SK-N-SH treated with all-trans-retinoic acid at 6 μM for 48 hours (cell line): ENCODE measurements at regions not wholly inside any gene's neighbourhood (a gene's known extent, or its start where the extent isn't known, plus 50 kb on each side); places are given as distances from the start of the nearest gene placed in this dataset.
"Not testable (repeated sequence)": the region's sequence is repeated elsewhere in the genome, so short reads cannot be mapped to it uniquely, and the experiment has no call there.

ENCODE experiments used
- ATAC-seq: fragments of 200-7000 bp; cut with Tn5 transposase; 3 replicates; pipeline ENCODE4 v1.9.1; 2020; ENCODE audit warnings: mild to moderate bottlenecking, moderate library complexity
- ARNTL ChIP-seq: fragments of 450-650 bp; formaldehyde crosslinking; IDR thresholded peaks from 2 replicates; pipeline ENCODE4 v1.5.0; 2020; ENCODE audit warnings: low read depth, mild to moderate bottlenecking, moderate library complexity, borderline replicate concordance
- BACH2 ChIP-seq: fragments of 250-450 bp; sonication (Bioruptor Pico); IDR thresholded peaks from 2 replicates; pipeline ENCODE4 v1.9.0; 2021; ENCODE audit warnings: mild to moderate bottlenecking, borderline replicate concordance
- CREB5 ChIP-seq: fragments of 250-450 bp; sonication (Bioruptor Pico); IDR thresholded peaks from 2 replicates; pipeline ENCODE4 v1.5.1; 2020; ENCODE audit warnings: low read depth, mild to moderate bottlenecking, moderate library complexity
- CSRNP3 ChIP-seq: fragments of 250-450 bp; sonication (Bioruptor Pico); IDR thresholded peaks from 2 replicates; pipeline ENCODE4 v1.5.1; 2021; ENCODE audit warnings: mild to moderate bottlenecking, moderate library complexity
- ESRRG ChIP-seq: fragments of 250-450 bp; sonication (Bioruptor Pico); IDR thresholded peaks from 2 replicates; pipeline ENCODE4 v1.6.1; 2021; ENCODE audit warnings: mild to moderate bottlenecking
- GLIS3 ChIP-seq: fragments of 250-450 bp; sonication (Bioruptor Pico); IDR thresholded peaks from 2 replicates; pipeline ENCODE4 v1.5.0; 2020; ENCODE audit warnings: mild to moderate bottlenecking, moderate library complexity
- ISL1 ChIP-seq: fragments of 250-450 bp; sonication (Bioruptor Pico); IDR thresholded peaks from 2 replicates; pipeline ENCODE4 v2.1.2; 2022; ENCODE audit warnings: mild to moderate bottlenecking, moderate library complexity
- OSR1 ChIP-seq: fragments of 250-450 bp; sonication (Bioruptor Pico); IDR thresholded peaks from 2 replicates; pipeline ENCODE4 v1.8.0; 2022; ENCODE audit warnings: moderate library complexity, mild to moderate bottlenecking, inconsistent platforms
- PATZ1 ChIP-seq: fragments of 250-450 bp; sonication (Bioruptor Pico); IDR thresholded peaks from 2 replicates; pipeline ENCODE4 v1.8.0; 2020; ENCODE audit warnings: mild to moderate bottlenecking, moderate library complexity, borderline replicate concordance
- POU6F1 ChIP-seq: fragments of 250-450 bp; sonication (Bioruptor Pico); IDR thresholded peaks from 2 replicates; pipeline ENCODE4 v1.8.0; 2021; ENCODE audit warnings: low read depth, mild to moderate bottlenecking, moderate library complexity, borderline replicate concordance
- RARB ChIP-seq: fragments of 250-450 bp; sonication (Bioruptor Pico); IDR thresholded peaks from 2 replicates; pipeline ENCODE4 v1.8.0; 2021; ENCODE audit warnings: mild to moderate bottlenecking, moderate library complexity
- SNAI2 ChIP-seq: fragments of 250-450 bp; sonication (Bioruptor Pico); IDR thresholded peaks from 2 replicates; pipeline ENCODE4 v1.5.0; 2020; ENCODE audit warnings: mild to moderate bottlenecking, moderate library complexity
- TCF4 ChIP-seq: fragments of 250-450 bp; sonication (Bioruptor Pico); IDR thresholded peaks from 2 replicates; pipeline ENCODE4 v1.8.0; 2021; ENCODE audit warnings: mild to moderate bottlenecking, moderate library complexity, borderline replicate concordance
- TSHZ2 ChIP-seq: fragments of 250-450 bp; sonication (Bioruptor Pico); IDR thresholded peaks from 2 replicates; pipeline ENCODE4 v1.5.0; 2020; ENCODE audit warnings: mild to moderate bottlenecking, moderate library complexity
- ZC3H10 ChIP-seq: fragments of 250-450 bp; sonication (Bioruptor Pico); IDR thresholded peaks from 2 replicates; pipeline ENCODE4 v1.5.1; 2021; ENCODE audit warnings: mild to moderate bottlenecking, moderate library complexity
- ZFP3 ChIP-seq: fragments of 250-450 bp; sonication (Bioruptor Pico); IDR thresholded peaks from 2 replicates; pipeline ENCODE4 v1.5.0; 2020; ENCODE audit warnings: mild to moderate bottlenecking, moderate library complexity
- ZFP30 ChIP-seq: fragments of 450-650 bp; formaldehyde crosslinking; IDR thresholded peaks from 2 replicates; pipeline ENCODE4 v1.5.0; 2022; ENCODE audit warnings: mild to moderate bottlenecking, moderate library complexity
- ZNF565 ChIP-seq: fragments of 450-650 bp; formaldehyde crosslinking; conservative IDR thresholded peaks from 2 replicates; pipeline ENCODE4 v1.5.0; 2020; ENCODE audit warnings: low read depth, mild to moderate bottlenecking, moderate library complexity
- ZNF70 ChIP-seq: fragments of 450-650 bp; formaldehyde crosslinking; IDR thresholded peaks from 2 replicates; pipeline ENCODE4 v1.5.0; 2020; ENCODE audit warnings: mild to moderate bottlenecking, moderate library complexity
- ZNF8 ChIP-seq: fragments of 450-650 bp; formaldehyde crosslinking; IDR thresholded peaks from 2 replicates; pipeline ENCODE4 v1.5.0; 2020; ENCODE audit warnings: mild to moderate bottlenecking, moderate library complexity

- ATAC-seq: no peak
- TF ChIP-seq GLIS3 (no peak), RARB (CRISPR knock-in tag) (no peak), ZNF565 (CRISPR knock-in tag) (no peak), PATZ1 (CRISPR knock-in tag) (no peak), ZFP30 (no peak), SNAI2 (no peak), ZNF8 (no peak), CREB5 (CRISPR knock-in tag) (no peak), BACH2 (no peak), TCF4 (CRISPR knock-in tag) (no peak), ZC3H10 (CRISPR knock-in tag) (no peak), ISL1 (no peak), ZFP3 (no peak), POU6F1 (CRISPR knock-in tag) (no peak), ARNTL (CRISPR knock-in tag) (no peak), TSHZ2 (CRISPR knock-in tag) (no peak), ESRRG (CRISPR knock-in tag) (no peak), CSRNP3 (CRISPR knock-in tag) (no peak), ZNF70 (CRISPR knock-in tag) (no peak)
Measured at GRCh38 chr9:115415450-115415849, 297.5 kb upstream of the TNC start.

- ATAC-seq: no peak
- TF ChIP-seq ZC3H10 (CRISPR knock-in tag) (no peak), ARNTL (CRISPR knock-in tag) (no peak), ISL1 (no peak), OSR1 (CRISPR knock-in tag) (no peak), CSRNP3 (CRISPR knock-in tag) (no peak), TSHZ2 (CRISPR knock-in tag) (no peak), GLIS3 (no peak)
- TF ChIP-seq, all 23 proteins: peak for 0
Measured at GRCh38 chr9:115416299-115416698, 298.3 kb upstream of the TNC start.

- ATAC-seq: not testable (repeated sequence)
Measured at GRCh38 chr9:115418181-115418580, 300.2 kb upstream of the TNC start.
